DMS114 treated with DMSO at 0.1 percent for 48 hours (cell line): ENCODE measurements at regions not wholly inside any gene's neighbourhood (a gene's known extent, or its start where the extent isn't known, plus 50 kb on each side); places are given as distances from the start of the nearest gene placed in this dataset.
"Not testable (repeated sequence)": the region's sequence is repeated elsewhere in the genome, so short reads cannot be mapped to it uniquely, and the experiment has no call there.

Source experiments
- DNase-seq: peaks from one replicate; lab custom pipeline; 2025; ENCODE audit not compliant: unreplicated experiment; lab: John Stamatoyannopoulos, UW

GRCh38 chr15:58355382-58355971, 76.3 kb upstream of the LIPC start:
- no peak for DNase-seq

- no peak for DNase-seq
Measured at GRCh38 chr15:58355973-58356372, 75.8 kb upstream of the LIPC start.

- no peak for DNase-seq
Measured at GRCh38 chr15:58357529-58358476, 74.0 kb upstream of the LIPC start.

DNA sequence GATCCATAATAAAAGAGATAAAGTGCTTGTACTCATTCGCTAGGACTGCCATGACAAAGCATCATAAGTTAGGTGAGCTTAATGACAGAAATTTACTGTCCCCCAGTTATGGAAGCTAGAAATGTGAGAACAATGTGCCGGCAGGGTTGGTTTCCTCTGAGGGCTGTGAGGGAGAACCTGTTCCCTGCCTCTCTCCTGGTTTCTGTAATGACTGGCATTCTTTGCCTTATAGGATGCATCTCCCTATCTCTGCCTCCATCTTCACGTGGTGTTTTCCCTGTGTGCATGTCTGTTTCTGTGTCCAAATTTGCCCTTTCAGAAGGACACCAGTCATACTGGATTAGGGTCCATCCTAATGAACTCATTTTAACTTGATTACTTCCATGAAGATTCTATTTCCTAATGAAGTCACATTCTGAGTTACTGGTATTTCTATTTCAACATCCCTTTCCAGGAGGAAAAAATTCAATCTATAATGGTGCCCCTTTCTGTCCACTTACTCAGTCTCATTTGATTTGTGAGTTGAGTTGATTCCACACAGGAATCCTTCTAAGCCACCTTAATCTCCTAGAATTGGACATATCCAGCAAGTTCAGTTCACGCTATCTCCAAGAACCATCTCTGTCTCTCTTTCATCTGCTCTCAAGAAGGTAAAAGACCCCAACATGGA, 71.2 kb upstream of the LIPC start:
- no peak for DNase-seq

GRCh38 chr15:58361273-58361759, 70.5 kb upstream of the LIPC start:
- no peak for DNase-seq

DNA sequence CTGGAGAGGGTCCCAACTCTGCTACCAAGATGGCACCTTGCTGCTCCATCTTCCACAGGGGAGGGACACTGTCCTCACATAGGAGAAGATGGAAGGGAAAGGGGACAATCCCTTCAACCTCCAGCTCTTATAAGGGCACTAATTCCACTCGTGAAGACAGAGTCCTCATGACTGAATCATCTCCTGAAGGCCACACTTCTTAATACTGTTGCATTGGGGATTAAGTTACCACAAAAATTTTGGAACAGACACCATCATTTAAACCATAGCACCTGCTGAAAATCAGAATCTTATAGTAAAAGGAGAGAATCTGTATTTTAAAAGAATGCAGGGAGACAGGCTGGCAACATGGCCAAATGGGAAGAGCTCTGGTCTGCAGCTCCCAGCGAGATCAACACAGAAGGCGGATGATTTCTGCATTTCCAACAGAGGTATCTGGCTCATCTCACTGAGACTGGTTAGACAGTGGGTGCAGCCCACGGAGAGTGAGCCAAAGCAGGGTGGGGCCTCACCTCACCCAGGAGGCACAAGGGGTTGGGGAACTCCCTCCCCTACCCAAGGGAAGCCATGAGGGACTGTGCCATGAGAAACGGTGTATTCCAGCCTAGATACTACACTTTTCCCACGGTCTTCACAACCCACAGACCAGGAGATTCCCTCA, 69.4 kb upstream of the LIPC start:
- no peak for DNase-seq

GRCh38 chr15:58363118-58363517, 68.7 kb upstream of the LIPC start:
- DNase-seq: not testable (repeated sequence)

- DNase-seq: not testable (repeated sequence)
Measured at GRCh38 chr15:58363673-58364072, 68.1 kb upstream of the LIPC start.

- DNase-seq: not testable (repeated sequence)
Measured at GRCh38 chr15:58365098-58365497, 66.7 kb upstream of the LIPC start.

DNA sequence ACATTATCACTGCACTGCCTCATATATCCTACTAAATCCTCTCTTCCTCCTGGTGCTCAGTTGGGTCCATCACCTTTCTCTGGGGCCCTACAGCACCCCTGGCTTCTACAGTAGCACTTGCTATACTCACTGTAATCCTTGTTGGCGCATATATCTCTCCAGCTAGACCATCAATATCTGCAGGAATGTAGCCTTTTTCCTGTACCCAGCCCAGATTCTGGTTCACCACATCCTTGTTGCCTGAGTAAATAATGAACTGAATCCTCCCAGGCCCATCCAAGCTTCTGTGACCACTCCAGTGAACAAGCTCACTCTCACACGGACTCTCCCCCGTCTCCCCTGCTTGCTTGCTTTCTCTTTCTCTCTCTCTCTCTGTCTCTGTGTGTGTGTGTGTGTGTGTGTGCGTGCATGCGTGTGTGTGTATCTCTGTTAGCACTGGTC, 62.5 kb upstream of the LIPC start:
- DNase-seq: no peak

GRCh38 chr15:58369956-58370355, 61.8 kb upstream of the LIPC start:
- no peak for DNase-seq

DNA sequence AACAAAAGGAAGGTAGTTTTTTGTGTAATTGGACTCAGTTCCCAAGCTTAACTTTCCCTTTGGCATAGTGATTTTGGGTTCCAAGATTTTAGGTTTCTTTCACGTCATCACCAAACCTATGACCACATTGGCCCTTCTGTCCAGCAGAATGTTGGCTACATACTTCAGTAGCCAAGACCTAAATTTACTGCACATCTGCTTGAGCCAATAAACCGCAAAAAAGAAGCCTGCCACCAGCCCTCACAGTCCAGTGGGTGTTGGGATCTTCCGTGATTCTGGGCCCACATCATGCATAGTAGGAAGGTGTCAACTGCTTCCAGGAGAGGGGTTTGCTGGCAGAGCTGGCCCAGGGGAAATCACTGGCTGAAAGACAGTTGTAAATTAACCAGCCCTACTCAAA, 57.6 kb upstream of the LIPC start:
- no peak for DNase-seq

GRCh38 chr15:58377193-58377592, 54.6 kb upstream of the LIPC start:
- no peak for DNase-seq

DNA sequence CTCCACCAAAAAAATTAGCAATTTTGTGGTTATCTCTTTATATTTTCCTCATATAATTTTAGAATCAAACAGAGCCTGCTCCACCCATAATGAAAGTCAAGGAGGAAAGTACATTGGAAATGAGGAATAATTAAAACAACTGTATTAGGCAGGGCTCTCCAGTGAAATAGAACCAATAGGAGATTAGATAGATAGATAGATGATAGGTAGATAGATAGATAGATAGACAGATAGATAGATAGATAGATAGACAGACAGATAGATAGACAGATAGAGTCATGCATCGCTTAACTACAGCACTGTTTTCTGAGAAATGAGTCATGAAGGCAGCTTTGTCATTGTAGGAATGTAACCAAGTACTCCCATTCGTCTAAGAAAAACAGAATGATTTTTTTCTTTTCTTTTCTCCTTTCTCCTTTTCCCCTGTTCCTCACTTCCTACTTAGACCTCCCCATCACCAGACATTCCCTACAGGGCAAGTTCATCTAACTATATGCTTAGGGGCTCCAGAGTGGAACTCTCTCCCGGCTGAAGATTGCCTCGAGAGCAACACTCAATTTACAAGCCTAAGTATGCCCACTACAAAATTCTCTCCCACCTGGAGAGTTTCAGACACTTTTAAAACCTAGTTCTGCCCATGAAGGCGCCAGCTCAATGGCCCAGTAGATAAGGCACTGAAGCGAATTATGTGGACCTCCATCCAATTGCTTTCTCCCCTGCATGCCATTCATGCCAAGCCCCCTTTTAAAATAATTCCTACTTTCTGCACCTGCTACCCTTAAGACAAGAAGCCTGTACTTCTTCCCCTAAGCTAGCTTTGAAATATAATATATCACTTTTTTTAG, 53.3 kb upstream of the LIPC start:
- DNase-seq: no peak

DNA sequence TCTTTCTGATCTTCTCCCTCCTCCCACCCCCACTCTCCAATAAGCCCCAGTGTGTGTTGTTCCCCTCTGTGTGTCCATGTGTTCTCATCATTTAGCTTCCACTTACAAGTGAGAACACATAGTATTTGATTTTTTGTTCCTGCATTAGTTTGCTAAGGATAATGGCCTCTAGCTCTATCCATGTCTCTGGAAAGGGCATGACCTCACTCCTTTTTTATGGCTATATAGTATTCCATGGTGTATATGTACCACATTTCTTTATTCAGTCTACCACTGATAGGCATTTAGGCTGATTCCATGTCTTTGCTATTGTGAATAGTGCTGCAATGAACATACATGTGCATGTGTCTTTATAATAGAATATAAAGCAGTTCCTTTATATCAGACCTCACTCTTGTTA, 52.3 kb upstream of the LIPC start:
- DNase-seq: not testable (repeated sequence)

GRCh38 chr15:58380280-58380945, 51.4 kb upstream of the LIPC start:
- no peak for DNase-seq

DNA sequence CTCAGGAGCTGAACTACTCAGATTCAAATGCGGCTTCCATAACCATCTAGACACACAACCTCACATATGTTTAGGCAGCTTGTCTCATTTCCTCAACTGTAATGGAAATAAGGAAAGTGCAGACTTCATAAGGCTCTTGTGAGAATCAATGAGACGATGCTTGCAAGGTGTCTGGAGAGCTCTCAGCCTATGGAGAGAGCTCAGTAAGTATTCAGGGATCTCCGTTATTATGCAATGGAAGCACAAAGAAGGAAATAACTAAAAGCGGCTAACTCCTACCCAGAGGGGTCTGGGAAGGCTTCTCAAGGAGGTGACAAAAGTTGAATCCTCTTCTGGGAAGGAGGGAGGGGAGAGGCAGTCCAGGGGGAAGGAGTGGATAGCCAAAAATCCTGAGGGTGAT, 50.1 kb upstream of the LIPC start:
- DNase-seq: no peak
